Transverse colon (tissue), 3 donors: ENCODE measurements at regions not wholly inside any gene's neighbourhood (a gene's known extent, or its start where the extent isn't known, plus 50 kb on each side); places are given as distances from the start of the nearest gene placed in this dataset.

ENCODE experiments used
- CTCF ChIP-seq, 5 experiments: fragments of 200-600 bp in 3 of 5; fragments of 450-650 bp in 2 of 5; sonication (generic) in 3 of 5; IDR thresholded peaks; 1 replicate in 2 of 5; 2 replicates in 3 of 5; pipeline ENCODE4 v1.5.1; 2016 to 2017; ENCODE audit warnings: antibody characterized with exemption in 5 of 5, inconsistent platforms in 3 of 5, mild to moderate bottlenecking in 2 of 5, moderate library complexity in 1 of 5
- EP300 ChIP-seq: sonication (generic); formaldehyde crosslinking; IDR thresholded peaks from one replicate; pipeline ENCODE4 v1.6.1; 2017; ENCODE audit warnings: antibody characterized with exemption, low read depth

DNA sequence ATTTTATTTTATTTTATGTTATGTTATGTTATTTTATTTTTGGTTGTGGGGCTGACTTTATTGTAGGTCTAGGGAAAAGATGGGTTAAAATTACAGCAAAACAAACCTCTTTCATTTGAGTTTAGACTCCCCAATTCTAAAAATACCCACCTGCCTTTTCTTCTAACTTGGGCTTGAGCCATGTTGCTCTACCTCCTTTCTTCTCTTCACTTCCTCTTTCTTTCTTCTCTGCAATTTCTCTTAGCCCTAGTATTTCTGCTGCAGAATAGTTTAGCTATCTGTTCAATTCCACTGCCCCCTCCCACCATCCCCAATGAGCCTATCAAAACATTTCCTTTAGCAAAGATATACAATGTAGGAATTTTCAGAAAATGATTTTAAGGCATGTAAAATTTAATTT is 653.3 kb downstream of the ARAP2 start:
- TF ChIP-seq EP300 (no peak), CTCF (IDR thresholded peaks at IDR 0.05) (no peak)
